Keratinocyte (primary cell): ENCODE measurements at regions not wholly inside any gene's neighbourhood (a gene's known extent, or its start where the extent isn't known, plus 50 kb on each side); places are given as distances from the start of the nearest gene placed in this dataset.

Experiments
- CTCF ChIP-seq, 3 experiments: IDR thresholded peaks in 1 of 3; conservative IDR thresholded peaks in 1 of 3; optimal IDR thresholded peaks in 1 of 3; 2 replicates in 2 of 3; 3 replicates in 1 of 3; pipeline versions ENCODE3 to v1.5.1; 2011; ENCODE audit warnings: low read length in 3 of 3, mild to moderate bottlenecking in 3 of 3, moderate library complexity in 2 of 3, control low read depth in 1 of 3, inconsistent platforms in 1 of 3; ENCODE audit not compliant: insufficient read depth in 2 of 3; ENCODE audit errors: extremely low read depth in 1 of 3
- EZH2 ChIP-seq: IDR thresholded peaks from one replicate; pipeline ENCODE4 v1.6.1; 2012; ENCODE audit warnings: inconsistent platforms, mild to moderate bottlenecking, low read length, moderate library complexity

- TF ChIP-seq CTCF (optimal IDR thresholded peaks at IDR 0.05 in 1 of 3, IDR thresholded peaks at IDR 0.05 in 1 of 3, conservative IDR thresholded peaks at IDR 0.05 in 1 of 3; ENCODE audit: extremely low read depth in 1 of 3, insufficient read depth in 2 of 3, low read length in 3 of 3) (no peak), EZH2 (no peak)
Observed at GRCh38 chr15:70407336-70407670, 309.6 kb upstream of the TLE3 start.
